A549 (cell line): ENCODE measurements at regions not wholly inside any gene's neighbourhood (a gene's known extent, or its start where the extent isn't known, plus 50 kb on each side); places are given as distances from the start of the nearest gene placed in this dataset.

Source experiments
- CTCF ChIP-seq: fragments of >200 bp; sonication (Bioruptor Twin); formaldehyde crosslinking; IDR thresholded peaks from 3 replicates; pipeline ENCODE4 v1.5.1; 2016
- PHF8 ChIP-seq: fragments of 200-600 bp; sonication (generic); IDR thresholded peaks from 2 replicates; pipeline ENCODE4 v1.6.1; 2016; ENCODE audit warnings: low read depth, mild to moderate bottlenecking, antibody characterized with exemption, moderate library complexity, borderline replicate concordance
- RFX5 ChIP-seq: fragments of 450-650 bp; IDR thresholded peaks from 2 replicates; pipeline ENCODE4 v1.7.1; 2014; ENCODE audit warnings: antibody characterized with exemption, mild to moderate bottlenecking, moderate library complexity
- TF ChIP-seq, protein P1 (sequence below): IDR thresholded peaks from 2 replicates; pipeline ENCODE4 v1.6.1; 2012

- TF ChIP-seq RFX5, result no peak
- TF ChIP-seq CTCF, result no peak
- TF ChIP-seq, protein P1, sequence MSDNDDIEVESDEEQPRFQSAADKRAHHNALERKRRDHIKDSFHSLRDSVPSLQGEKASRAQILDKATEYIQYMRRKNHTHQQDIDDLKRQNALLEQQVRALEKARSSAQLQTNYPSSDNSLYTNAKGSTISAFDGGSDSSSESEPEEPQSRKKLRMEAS, result no peak
- TF ChIP-seq PHF8, result no peak
These were observed 123.6 kb downstream of the TUSC7 start for GRCh38 chr3:116833202-116833601.
